Right forelimb (tissue), 1 donor: ENCODE measurements at regions not wholly inside any gene's neighbourhood (a gene's known extent, or its start where the extent isn't known, plus 50 kb on each side); places are given as distances from the start of the nearest gene placed in this dataset.
"Not testable (repeated sequence)": the region's sequence is repeated elsewhere in the genome, so short reads cannot be mapped to it uniquely, and the experiment has no call there.

Experiments
- DNase-seq: peaks from one replicate; pipeline ENCODE4 v3.0.0-alpha.2; 2018

GRCh38 chr3:165716592-165716991 lies 120.6 kb downstream of the BCHE start:
- no peak for DNase-seq

GRCh38 chr3:165713479-165713878 lies 123.7 kb downstream of the BCHE start:
- DNase-seq, result no peak

- no peak for DNase-seq
Observed at GRCh38 chr3:165712382-165712781, 124.8 kb downstream of the BCHE start.

GRCh38 chr3:165697910-165698309 lies 139.3 kb downstream of the BCHE start:
- DNase-seq, result no peak

GRCh38 chr3:165696496-165696895 lies 140.7 kb downstream of the BCHE start:
- no peak for DNase-seq

GRCh38 chr3:165683947-165684346 lies 153.3 kb downstream of the BCHE start:
- DNase-seq, result no peak

- no peak for DNase-seq
Observed at GRCh38 chr3:165682734-165683133, 154.5 kb downstream of the BCHE start.

GRCh38 chr3:165669967-165670366 lies 167.3 kb downstream of the BCHE start:
- no peak for DNase-seq

GRCh38 chr3:165669504-165669903 lies 167.7 kb downstream of the BCHE start:
- DNase-seq, result no peak

GRCh38 chr3:165667676-165668075 lies 169.5 kb downstream of the BCHE start:
- DNase-seq, result no peak

GRCh38 chr3:165658027-165658426 lies 179.2 kb downstream of the BCHE start:
- no peak for DNase-seq

GRCh38 chr3:165653130-165653778 lies 184.0 kb downstream of the BCHE start:
- no peak for DNase-seq

- DNase-seq, result not testable (repeated sequence)
Observed at GRCh38 chr3:165649282-165649681, 187.9 kb downstream of the BCHE start.

- no peak for DNase-seq
Observed at GRCh38 chr3:165645191-165645590, 192.0 kb downstream of the BCHE start.

GRCh38 chr3:165644331-165644730 lies 192.9 kb downstream of the BCHE start:
- DNase-seq, result no peak

GRCh38 chr3:165643425-165643824 lies 193.8 kb downstream of the BCHE start:
- DNase-seq, result no peak

- DNase-seq, result peak; percentile 68
Observed at GRCh38 chr3:165642761-165643420, 194.3 kb downstream of the BCHE start.

- DNase-seq, result no peak
Observed at GRCh38 chr3:165641569-165642310, 195.5 kb downstream of the BCHE start.

GRCh38 chr3:165640970-165641369 lies 196.3 kb downstream of the BCHE start:
- DNase-seq, result no peak

- no peak for DNase-seq
Observed at GRCh38 chr3:165640031-165640430, 197.2 kb downstream of the BCHE start.

- DNase-seq, result no peak
Observed at GRCh38 chr3:165638034-165638433, 199.2 kb downstream of the BCHE start.

GRCh38 chr3:165636684-165637015 lies 200.6 kb downstream of the BCHE start:
- no peak for DNase-seq

- no peak for DNase-seq
Observed at GRCh38 chr3:165635791-165636683, 201.2 kb downstream of the BCHE start.
